ENCODE measurements at regions not wholly inside any gene's neighbourhood (a gene's known extent, or its start where the extent isn't known, plus 50 kb on each side); places are given as distances from the start of the nearest gene placed in this dataset.

GRCh38 chr2:193537531-193537930, 1342.8 kb upstream of the TMEFF2 start:
- Histone ChIP-seq H3K36me3 (replicated peaks in 1 of 2; ENCODE audit: control insufficient read depth in 1 of 2, insufficient read depth in 2 of 2, low read length in 2 of 2) (no peaks in the 10 kb centered on the region), H3K27ac (ENCODE audit: low read depth in 1 of 2, low read length in 2 of 2) (no peak overlapping the region), H3K79me2 (ENCODE audit: insufficient read depth, low read length) (no peaks in the 10 kb centered on the region), H3K9me3 (replicated peaks in 1 of 2; ENCODE audit: control insufficient read depth in 1 of 2, insufficient read depth in 1 of 2, low read length in 2 of 2) (peaks cover under 1 to 13% of the 10 kb centered on the region in 2 donors), H2AFZ (ENCODE audit: insufficient read depth, low read depth, low read length, poor library complexity, severe bottlenecking) (no peak overlapping the region), H4K20me1 (ENCODE audit: insufficient read depth, low read length) (no peaks in the 10 kb centered on the region), H3K4me1 (ENCODE audit: control insufficient read depth in 1 of 2, insufficient read depth in 2 of 2, low read length in 2 of 2) (no peaks in the 10 kb centered on the region), H3K27me3 (ENCODE audit: control insufficient read depth in 2 of 2, insufficient read depth in 2 of 2, low read length in 2 of 2) (no peaks in the 10 kb centered on the region), H3K4me2 (replicated peaks; ENCODE audit: extremely low read depth, low read length, poor library complexity, severe bottlenecking) (no peak overlapping the region), H3K4me3 (replicated peaks in 1 of 3; ENCODE audit: low read depth in 2 of 3, low read length in 3 of 3) (no peak overlapping the region), H3K9ac (ENCODE audit: insufficient read depth, low read length, poor library complexity, severe bottlenecking) (no peak overlapping the region)
- H3K36me3 Mint-ChIP-seq = no peaks in the 10 kb centered on the region
- DNase-seq = no peak
- intact Hi-C loops (cut with micrococcal nuclease) = no loop called here
- no peak overlapping the region for H3K27ac Mint-ChIP-seq
- H3K9me3 Mint-ChIP-seq = peaks cover 0 to 11% (median 6%) of the 10 kb centered on the region in 7 donors
- no peaks in the 10 kb centered on the region for H3K4me1 Mint-ChIP-seq
- WGBS (ENCODE audit: insufficient coverage) = no CpG with 5 or more reads among the region's 2 CpGs
- no peak overlapping the region for H3K4me3 Mint-ChIP-seq
- H3K27me3 Mint-ChIP-seq (ENCODE audit: low read depth in 3 of 3) = peaks cover 0 to 2% (median 0%) of the 10 kb centered on the region in 3 donors
- no peak for TF ChIP-seq CTCF (IDR thresholded peaks at IDR 0.05)

- Mint-ChIP-seq H3K27ac (no peak overlapping the region), H3K4me1 (no peaks in the 10 kb centered on the region), H3K9me3 (peaks cover 0 to 8% (median 5%) of the 10 kb centered on the region in 7 donors), H3K27me3 (ENCODE audit: low read depth in 3 of 3) (peaks cover 0 to 2% (median 0%) of the 10 kb centered on the region in 3 donors), H3K36me3 (no peaks in the 10 kb centered on the region), H3K4me3 (no peak overlapping the region)
- Histone ChIP-seq H2AFZ (ENCODE audit: insufficient read depth, low read depth, low read length, poor library complexity, severe bottlenecking) (no peak overlapping the region), H3K4me3 (replicated peaks in 1 of 3; ENCODE audit: low read depth in 2 of 3, low read length in 3 of 3) (no peak overlapping the region), H3K9me3 (replicated peaks in 1 of 2; ENCODE audit: control insufficient read depth in 1 of 2, insufficient read depth in 1 of 2, low read length in 2 of 2) (no peaks in the 10 kb centered on the region), H3K9ac (ENCODE audit: insufficient read depth, low read length, poor library complexity, severe bottlenecking) (no peak overlapping the region), H3K36me3 (replicated peaks in 1 of 2; ENCODE audit: control insufficient read depth in 1 of 2, insufficient read depth in 2 of 2, low read length in 2 of 2) (no peaks in the 10 kb centered on the region), H3K27ac (ENCODE audit: low read depth in 1 of 2, low read length in 2 of 2) (no peak overlapping the region), H3K4me1 (ENCODE audit: control insufficient read depth in 1 of 2, insufficient read depth in 2 of 2, low read length in 2 of 2) (no peaks in the 10 kb centered on the region), H3K79me2 (ENCODE audit: insufficient read depth, low read length) (no peaks in the 10 kb centered on the region), H3K27me3 (ENCODE audit: control insufficient read depth in 2 of 2, insufficient read depth in 2 of 2, low read length in 2 of 2) (no peaks in the 10 kb centered on the region), H4K20me1 (ENCODE audit: insufficient read depth, low read length) (no peaks in the 10 kb centered on the region), H3K4me2 (replicated peaks; ENCODE audit: extremely low read depth, low read length, poor library complexity, severe bottlenecking) (no peak overlapping the region)
- TF ChIP-seq CTCF (IDR thresholded peaks at IDR 0.05) = no peak
- DNase-seq = no peak
- WGBS (ENCODE audit: insufficient coverage) = 100% methylated on average over 1 of the region's 1 CpG
- intact Hi-C loops (cut with micrococcal nuclease) = no loop called here
Measured at GRCh38 chr2:193528458-193528857, 1333.7 kb upstream of the TMEFF2 start.

All from CD14-positive monocyte (primary cell).